ES-I3 (cell line): ENCODE measurements at regions not wholly inside any gene's neighbourhood (a gene's known extent, or its start where the extent isn't known, plus 50 kb on each side); places are given as distances from the start of the nearest gene placed in this dataset.

Source experiments
- H3K36me3 ChIP-seq: 2 replicates; pipeline ENCODE4 v1.6.1; 2013; ENCODE audit warnings: mild to moderate bottlenecking, low read length, control low read depth, moderate library complexity; ENCODE audit not compliant: insufficient read depth
- H3K4me1 ChIP-seq: 2 replicates; pipeline ENCODE4 v1.6.1; 2013; ENCODE audit warnings: mild to moderate bottlenecking, control low read depth, low read length; ENCODE audit not compliant: insufficient read depth
- H3K9ac ChIP-seq: 2 replicates; pipeline ENCODE4 v1.6.1; 2013; ENCODE audit warnings: low read depth, mild to moderate bottlenecking, low read length, moderate library complexity
- H3K9me3 ChIP-seq: 2 replicates; pipeline ENCODE4 v1.6.1; 2013; ENCODE audit warnings: mild to moderate bottlenecking, low read length, moderate library complexity; ENCODE audit not compliant: control insufficient read depth, insufficient read depth

DNA sequence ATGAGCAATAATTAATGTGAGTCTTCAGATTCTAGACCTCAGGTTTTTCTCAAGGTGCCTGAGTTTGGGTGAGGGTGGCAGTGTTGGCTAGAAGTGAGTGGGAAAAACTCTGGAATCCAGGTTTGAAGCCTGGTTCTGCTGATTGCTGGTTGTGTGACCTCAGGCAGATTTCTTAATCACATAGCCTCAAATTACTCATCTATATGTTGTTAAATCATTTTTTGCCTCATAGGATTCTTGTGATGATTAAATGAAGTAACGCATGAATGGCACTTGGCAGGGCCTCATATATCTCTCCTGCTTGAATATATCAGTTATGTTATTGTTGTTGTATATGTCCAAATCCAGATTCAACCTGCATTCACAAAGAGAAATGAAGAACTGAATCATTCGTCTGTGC lies 60.5 kb downstream of the NR2F2 start:
- Histone ChIP-seq H3K4me1 (peaks cover 13% of the 10 kb centered on the region), H3K9me3 (no peaks in the 10 kb centered on the region), H3K36me3 (no peaks in the 10 kb centered on the region), H3K9ac (no peak overlapping the region)

- no peak overlapping the region for H3K9ac ChIP-seq
- peaks cover 13% of the 10 kb centered on the region for H3K4me1 ChIP-seq
- no peaks in the 10 kb centered on the region for H3K9me3 ChIP-seq
- H3K36me3 ChIP-seq: no peaks in the 10 kb centered on the region
These were observed 62.1 kb downstream of the NR2F2 start for GRCh38 chr15:96392380-96393208.

DNA sequence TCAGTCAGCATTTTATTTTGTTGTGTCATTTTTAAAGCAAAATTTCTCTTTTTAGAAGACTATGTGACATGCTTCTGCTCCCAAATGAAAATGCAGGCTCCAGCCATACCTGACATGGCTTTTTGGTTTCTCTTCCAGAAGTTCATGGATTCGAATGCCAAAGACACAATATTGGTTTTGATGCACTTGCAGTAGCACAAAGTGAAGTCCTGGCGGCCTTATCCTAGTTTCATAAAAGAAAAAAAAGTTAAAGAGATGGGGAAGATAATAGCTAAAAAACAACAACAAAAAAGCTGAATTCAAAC lies 62.7 kb downstream of the NR2F2 start:
- H3K9ac ChIP-seq: no peak overlapping the region
- no peaks in the 10 kb centered on the region for H3K36me3 ChIP-seq
- H3K9me3 ChIP-seq: no peaks in the 10 kb centered on the region
- H3K4me1 ChIP-seq: peaks cover 13% of the 10 kb centered on the region

DNA sequence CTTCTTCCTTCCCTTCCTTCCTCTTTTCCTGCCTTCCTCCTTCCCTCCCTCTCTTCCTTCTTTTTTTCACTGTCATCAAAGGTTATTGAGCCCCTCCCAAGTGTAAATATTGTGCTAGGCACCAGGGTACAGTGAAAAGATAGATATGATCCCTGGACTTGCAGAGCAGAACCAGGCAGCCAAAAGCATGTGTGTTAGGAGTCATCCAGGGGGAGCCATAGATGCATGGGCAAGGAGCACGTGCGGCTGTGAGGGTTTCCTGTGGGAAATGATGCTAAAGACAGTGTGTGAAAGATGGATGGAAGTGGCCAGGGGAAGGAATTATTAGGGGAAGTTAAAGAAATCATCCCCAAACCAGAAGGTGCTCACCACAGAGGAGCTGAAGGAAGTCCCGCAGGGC lies 65.2 kb downstream of the NR2F2 start:
- H3K9ac ChIP-seq: no peak overlapping the region
- peaks cover 13% of the 10 kb centered on the region for H3K4me1 ChIP-seq
- no peaks in the 10 kb centered on the region for H3K36me3 ChIP-seq
- H3K9me3 ChIP-seq: no peaks in the 10 kb centered on the region

DNA sequence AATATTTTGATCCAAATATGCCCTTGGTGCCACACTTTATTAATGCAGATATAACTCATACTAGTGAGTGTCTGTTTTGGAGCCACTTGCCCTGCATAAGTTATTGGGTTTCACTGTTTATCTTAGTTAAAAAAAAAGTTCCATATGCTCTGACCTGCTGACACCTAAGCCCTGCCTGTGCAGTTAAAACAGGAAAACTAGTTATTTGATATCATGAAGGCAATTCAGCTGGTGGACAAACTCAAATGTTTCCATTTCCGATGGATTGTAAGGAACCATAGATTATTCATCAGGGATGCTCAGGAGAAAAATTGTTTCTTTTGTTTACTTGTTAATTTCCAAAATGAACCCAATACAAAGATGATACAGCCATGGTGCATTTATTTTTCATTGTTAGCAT lies 68.3 kb downstream of the NR2F2 start:
- Histone ChIP-seq H3K9me3 (no peaks in the 10 kb centered on the region), H3K4me1 (no peaks in the 10 kb centered on the region; the same call in 1 of the 2 replicates), H3K9ac (no peak overlapping the region)

DNA sequence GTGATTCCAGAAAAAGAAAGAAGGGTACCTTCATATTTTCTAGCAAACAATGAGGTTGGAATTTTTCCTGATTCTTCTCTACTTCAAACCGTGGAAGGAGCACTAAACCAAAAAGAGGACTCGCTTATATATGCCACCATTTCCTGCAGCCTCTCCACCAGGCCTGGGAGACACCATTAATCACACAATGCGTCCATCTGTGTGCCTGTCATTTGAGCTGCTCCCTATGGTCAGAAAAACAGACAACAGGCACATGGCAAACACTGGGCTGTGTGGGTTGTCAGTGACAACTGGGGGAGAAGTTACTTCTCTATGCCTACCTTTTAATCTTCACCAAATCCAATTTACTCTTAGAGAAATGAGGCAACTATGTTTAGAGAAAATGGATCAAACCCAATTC lies 71.9 kb downstream of the NR2F2 start:
- no peak overlapping the region for H3K9ac ChIP-seq
- H3K9me3 ChIP-seq: no peaks in the 10 kb centered on the region
- H3K4me1 ChIP-seq: no peaks in the 10 kb centered on the region
- H3K36me3 ChIP-seq: no peaks in the 10 kb centered on the region

More for the DNA sequence above, 68.3 kb downstream of the NR2F2 start:
- no peaks in the 10 kb centered on the region for H3K36me3 ChIP-seq

DNA sequence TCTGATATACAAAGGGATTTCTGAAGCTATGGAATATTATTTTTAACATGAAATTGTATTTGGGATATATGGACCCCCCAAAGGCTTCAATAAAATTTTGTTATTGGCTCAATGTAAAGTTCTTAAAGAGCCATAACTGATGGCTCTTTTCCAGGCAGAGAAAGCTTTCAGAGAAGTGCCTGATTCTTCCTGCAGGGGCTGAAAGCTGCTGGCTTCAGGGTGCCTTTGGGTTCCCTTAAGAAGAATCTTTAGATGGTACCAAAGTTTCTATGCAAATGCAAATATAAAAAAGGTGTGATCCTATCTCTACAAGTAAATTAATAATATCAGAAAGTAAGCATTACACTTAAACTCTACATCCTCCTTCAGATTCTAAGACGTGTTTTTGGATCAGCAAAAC lies 72.6 kb downstream of the NR2F2 start:
- Histone ChIP-seq H3K9me3 (no peaks in the 10 kb centered on the region), H3K4me1 (no peaks in the 10 kb centered on the region), H3K9ac (no peak overlapping the region), H3K36me3 (no peaks in the 10 kb centered on the region)

- Histone ChIP-seq H3K9me3 (no peaks in the 10 kb centered on the region), H3K4me1 (no peaks in the 10 kb centered on the region), H3K36me3 (no peaks in the 10 kb centered on the region), H3K9ac (no peak overlapping the region)
These were observed 73.4 kb downstream of the NR2F2 start for GRCh38 chr15:96403932-96404331.

DNA sequence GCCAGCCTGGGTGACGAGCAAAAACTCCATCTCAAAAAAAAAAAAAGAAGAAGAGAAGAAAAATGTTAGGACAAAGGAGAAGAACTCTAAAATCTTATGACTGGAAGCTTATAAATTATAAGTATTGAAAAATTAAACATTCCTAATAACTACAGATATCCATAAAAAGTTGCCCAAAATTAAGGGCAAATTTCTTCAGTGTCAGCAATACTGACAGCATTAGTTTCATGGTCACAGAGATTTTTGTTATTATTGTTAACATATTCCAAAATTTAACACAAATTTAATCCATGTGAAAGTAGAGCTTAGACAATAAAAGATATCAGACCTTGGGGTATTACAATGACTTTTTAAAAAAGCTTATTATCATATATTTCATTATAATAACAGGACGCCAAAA lies 74.1 kb downstream of the NR2F2 start:
- no peak overlapping the region for H3K9ac ChIP-seq
- H3K36me3 ChIP-seq: no peaks in the 10 kb centered on the region
- no peaks in the 10 kb centered on the region for H3K4me1 ChIP-seq
- no peaks in the 10 kb centered on the region for H3K9me3 ChIP-seq

DNA sequence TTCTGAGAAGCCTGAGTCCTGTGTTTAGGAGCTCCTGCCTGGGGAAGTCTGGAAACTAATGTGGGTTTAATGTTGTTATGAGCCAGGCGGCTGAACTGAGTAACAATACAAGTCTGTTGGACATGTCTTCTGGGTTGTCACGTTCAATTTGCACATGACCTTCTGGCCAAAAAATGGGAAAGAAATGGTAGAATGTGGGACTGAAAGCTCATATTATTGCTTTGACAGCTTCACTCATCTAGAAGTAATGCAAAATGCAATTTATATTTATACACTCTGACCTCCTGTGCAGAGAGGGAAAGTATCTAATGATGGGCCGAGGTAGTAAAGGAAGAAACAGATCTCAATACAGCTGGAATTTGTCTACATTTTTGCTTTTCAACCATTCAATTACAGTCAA lies 75.8 kb downstream of the NR2F2 start:
- no peaks in the 10 kb centered on the region for H3K36me3 ChIP-seq
- H3K9me3 ChIP-seq: no peaks in the 10 kb centered on the region
- no peak overlapping the region for H3K9ac ChIP-seq

GRCh38 chr15:96406701-96407100 lies 76.2 kb downstream of the NR2F2 start:
- no peaks in the 10 kb centered on the region for H3K9me3 ChIP-seq
- no peak overlapping the region for H3K9ac ChIP-seq
- no peaks in the 10 kb centered on the region; the same call in 1 of the 2 replicates for H3K4me1 ChIP-seq
- H3K36me3 ChIP-seq: no peaks in the 10 kb centered on the region

More for the DNA sequence above, 75.8 kb downstream of the NR2F2 start:
- H3K4me1 ChIP-seq: no peaks in the 10 kb centered on the region; the same call in 1 of the 2 replicates

- no peak overlapping the region for H3K9ac ChIP-seq
- H3K4me1 ChIP-seq: no peaks in the 10 kb centered on the region; the same call in 1 of the 2 replicates
- no peaks in the 10 kb centered on the region for H3K9me3 ChIP-seq
- H3K36me3 ChIP-seq: no peaks in the 10 kb centered on the region
These were observed 77.0 kb downstream of the NR2F2 start for GRCh38 chr15:96407482-96407881.

GRCh38 chr15:96408591-96409183 lies 78.2 kb downstream of the NR2F2 start:
- Histone ChIP-seq H3K9ac (no peak overlapping the region; the same call in 1 of the 2 replicates), H3K36me3 (no peaks in the 10 kb centered on the region), H3K4me1 (no peaks in the 10 kb centered on the region; the same call in 1 of the 2 replicates), H3K9me3 (no peaks in the 10 kb centered on the region)

- H3K9me3 ChIP-seq: no peaks in the 10 kb centered on the region
These were observed 79.0 kb downstream of the NR2F2 start for GRCh38 chr15:96409215-96410138.

More at GRCh38 chr15:96409215-96410138, 79.0 kb downstream of the NR2F2 start:
- peak overlapping the region; percentile 36; the same call in 1 of the 2 replicates for H3K9ac ChIP-seq
- H3K4me1 ChIP-seq: no peaks in the 10 kb centered on the region; the same call in 1 of the 2 replicates
- H3K36me3 ChIP-seq: no peaks in the 10 kb centered on the region
